H9 (cell line): ENCODE measurements at regions not wholly inside any gene's neighbourhood (a gene's known extent, or its start where the extent isn't known, plus 50 kb on each side); places are given as distances from the start of the nearest gene placed in this dataset.
"Not testable (repeated sequence)": the region's sequence is repeated elsewhere in the genome, so short reads cannot be mapped to it uniquely, and the experiment has no call there.

Experiments
- DNase-seq: peaks from one replicate; pipeline ENCODE4 v3.0.0-alpha.2; 2017
- H2AFZ ChIP-seq: one replicate; pipeline ENCODE4 v1.6.1; 2013; ENCODE audit warnings: mild to moderate bottlenecking, low read length, control low read depth, moderate library complexity
- H2AK5ac ChIP-seq: 2 replicates; pipeline ENCODE4 v1.6.1; 2013; ENCODE audit warnings: low read length, control low read depth, mixed read lengths; ENCODE audit not compliant: insufficient read length
- H2BK120ac ChIP-seq: one replicate; pipeline ENCODE4 v1.6.1; 2013; ENCODE audit warnings: low read depth, mild to moderate bottlenecking, low read length, control low read depth, inconsistent platforms; ENCODE audit not compliant: poor library complexity, severe bottlenecking
- H2BK12ac ChIP-seq: 2 replicates; pipeline ENCODE4 v1.6.1; 2013; ENCODE audit warnings: low read length, control low read depth, mixed read lengths, low read depth; ENCODE audit not compliant: insufficient read length
- H2BK15ac ChIP-seq: 2 replicates; pipeline ENCODE4 v1.6.1; 2013; ENCODE audit warnings: low read depth, low read length, control low read depth
- H2BK20ac ChIP-seq: one replicate; pipeline ENCODE4 v1.6.1; 2013; ENCODE audit warnings: low read depth, mild to moderate bottlenecking, low read length, control low read depth, inconsistent platforms; ENCODE audit not compliant: poor library complexity, severe bottlenecking
- H2BK5ac ChIP-seq: 2 replicates; pipeline ENCODE4 v1.6.1; 2013; ENCODE audit warnings: low read length, control low read depth, mixed read lengths; ENCODE audit not compliant: insufficient read length
- H3K14ac ChIP-seq: 2 replicates; pipeline ENCODE4 v1.6.1; 2013; ENCODE audit warnings: low read length, control low read depth; ENCODE audit not compliant: insufficient read depth
- H3K18ac ChIP-seq: 2 replicates; pipeline ENCODE4 v1.6.1; 2013; ENCODE audit warnings: low read depth, mild to moderate bottlenecking, mixed read lengths, low read length, control low read depth; ENCODE audit not compliant: insufficient read length
- H3K23ac ChIP-seq: 2 replicates; pipeline ENCODE4 v1.6.1; 2013; ENCODE audit warnings: low read length, control low read depth, mixed read lengths, low read depth; ENCODE audit not compliant: insufficient read length
- H3K23me2 ChIP-seq: 2 replicates; pipeline ENCODE4 v1.6.1; 2013; ENCODE audit warnings: low read depth, mild to moderate bottlenecking, mixed read lengths, low read length, control low read depth; ENCODE audit not compliant: insufficient read length, poor library complexity, severe bottlenecking
- H3K27ac ChIP-seq: 2 replicates; pipeline ENCODE4 v1.5.1; 2013; ENCODE audit warnings: low read length, control low read depth, mixed read lengths, low read depth; ENCODE audit not compliant: insufficient read length
- H3K27me3 ChIP-seq: 2 replicates; pipeline ENCODE4 v1.6.1; 2013; ENCODE audit warnings: low read length, control low read depth, inconsistent platforms; ENCODE audit not compliant: insufficient read depth
- H3K4ac ChIP-seq: 2 replicates; pipeline ENCODE4 v1.6.1; 2013; ENCODE audit warnings: low read depth, mild to moderate bottlenecking, control low read depth, inconsistent platforms, low read length, moderate library complexity
- H3K4me1 ChIP-seq: 2 replicates; pipeline ENCODE4 v1.6.1; 2013; ENCODE audit warnings: low read length, control low read depth, inconsistent platforms; ENCODE audit not compliant: insufficient read depth
- H3K4me2 ChIP-seq: 2 replicates; pipeline ENCODE4 v1.6.1; 2013; ENCODE audit warnings: low read length, control low read depth, mixed read lengths; ENCODE audit not compliant: insufficient read length, insufficient read depth
- H3K56ac ChIP-seq: 2 replicates; pipeline ENCODE4 v1.6.1; 2013; ENCODE audit warnings: low read depth, mild to moderate bottlenecking, mixed read lengths, low read length, control low read depth; ENCODE audit not compliant: insufficient read length
- H3K79me1 ChIP-seq: 2 replicates; pipeline ENCODE4 v1.6.1; 2013; ENCODE audit warnings: low read depth, mild to moderate bottlenecking, moderate library complexity, low read length, control low read depth, inconsistent platforms; ENCODE audit not compliant: insufficient read depth, poor library complexity, severe bottlenecking
- H3K79me2 ChIP-seq: 2 replicates; pipeline ENCODE4 v1.6.1; 2013; ENCODE audit warnings: low read length, control low read depth, inconsistent platforms; ENCODE audit not compliant: insufficient read depth
- H3K9ac ChIP-seq: 2 replicates; pipeline ENCODE4 v1.6.1; 2013; ENCODE audit warnings: low read length, control low read depth, mixed read lengths; ENCODE audit not compliant: insufficient read length; ENCODE audit errors: extremely low read depth
- H3K9me3 ChIP-seq: one replicate; pipeline ENCODE4 v1.6.1; 2013; ENCODE audit warnings: low read depth, low read length, inconsistent platforms; ENCODE audit not compliant: control insufficient read depth
- H3T11ph ChIP-seq: one replicate; pipeline ENCODE4 v1.6.1; 2013; ENCODE audit warnings: mild to moderate bottlenecking, low read length, control low read depth, inconsistent platforms
- H4K20me1 ChIP-seq: one replicate; pipeline ENCODE4 v1.6.1; 2013; ENCODE audit not compliant: control insufficient read depth, insufficient read length, insufficient read depth
- H4K5ac ChIP-seq: 2 replicates; pipeline ENCODE4 v1.6.1; 2013; ENCODE audit warnings: low read depth, mild to moderate bottlenecking, mixed read lengths, low read length, control low read depth; ENCODE audit not compliant: insufficient read length
- H4K8ac ChIP-seq: replicated peaks from 2 replicates; pipeline ENCODE4 v1.6.1; 2013; ENCODE audit warnings: low read length, control low read depth, mixed read lengths, low read depth; ENCODE audit not compliant: insufficient read length
- H4K91ac ChIP-seq: 2 replicates; pipeline ENCODE4 v1.6.1; 2013; ENCODE audit warnings: low read depth, mild to moderate bottlenecking, moderate library complexity, mixed read lengths, low read length, control low read depth; ENCODE audit not compliant: insufficient read length
- H3K27ac Mint-ChIP-seq, 3 experiments: 2 replicates in 2 of 3; 3 replicates in 1 of 3; pipeline ENCODE4 v1.8.0; 2020 to 2021; ENCODE audit warnings: mixed read lengths in 3 of 3, mild to moderate bottlenecking in 1 of 3, moderate library complexity in 1 of 3
- H3K27me3 Mint-ChIP-seq: 2 replicates; pipeline ENCODE4 v1.8.0; 2021; ENCODE audit warnings: low read depth, mild to moderate bottlenecking, moderate library complexity, mixed read lengths
- H3K36me3 Mint-ChIP-seq, 3 experiments: 2 replicates in 2 of 3; 3 replicates in 1 of 3; pipeline ENCODE4 v1.8.0; 2020 to 2021; ENCODE audit warnings: low read depth in 3 of 3, mixed read lengths in 3 of 3; ENCODE audit not compliant: insufficient read depth in 1 of 3
- H3K4me1 Mint-ChIP-seq, 2 experiments: 2 replicates each; pipeline ENCODE4 v1.8.0; 2020; ENCODE audit warnings: mixed read lengths in 2 of 2
- H3K4me3 Mint-ChIP-seq, 2 experiments: 2 replicates in 1 of 2; 3 replicates in 1 of 2; pipeline ENCODE4 v1.8.0; 2020 to 2021; ENCODE audit warnings: mild to moderate bottlenecking in 2 of 2, mixed read lengths in 2 of 2, moderate library complexity in 1 of 2
- H3K9me3 Mint-ChIP-seq, 2 experiments: 2 replicates in 1 of 2; 3 replicates in 1 of 2; pipeline ENCODE4 v1.8.0; 2020; ENCODE audit warnings: mild to moderate bottlenecking in 2 of 2, mixed read lengths in 2 of 2, moderate library complexity in 1 of 2
- WGBS: extraction: QIAGEN DNeasy Blood & Tissue Kit; methylation state at CpG from one replicate; pipeline ENCODE4 v1.1.7; 2013; ENCODE audit warnings: missing lambda C conversion rate, low lambda C conversion rate, mixed read lengths; ENCODE audit not compliant: insufficient read length; ENCODE audit errors: extremely low coverage; 5-methylcytosine and 5-hydroxymethylcytosine counted together
- TF ChIP-seq, protein P1 (sequence below): fragments of 200-600 bp; sonication (generic); conservative IDR thresholded peaks from 3 replicates; pipeline ENCODE4 v1.8.0; 2021; ENCODE audit warnings: antibody characterized with exemption, mild to moderate bottlenecking

DNA sequence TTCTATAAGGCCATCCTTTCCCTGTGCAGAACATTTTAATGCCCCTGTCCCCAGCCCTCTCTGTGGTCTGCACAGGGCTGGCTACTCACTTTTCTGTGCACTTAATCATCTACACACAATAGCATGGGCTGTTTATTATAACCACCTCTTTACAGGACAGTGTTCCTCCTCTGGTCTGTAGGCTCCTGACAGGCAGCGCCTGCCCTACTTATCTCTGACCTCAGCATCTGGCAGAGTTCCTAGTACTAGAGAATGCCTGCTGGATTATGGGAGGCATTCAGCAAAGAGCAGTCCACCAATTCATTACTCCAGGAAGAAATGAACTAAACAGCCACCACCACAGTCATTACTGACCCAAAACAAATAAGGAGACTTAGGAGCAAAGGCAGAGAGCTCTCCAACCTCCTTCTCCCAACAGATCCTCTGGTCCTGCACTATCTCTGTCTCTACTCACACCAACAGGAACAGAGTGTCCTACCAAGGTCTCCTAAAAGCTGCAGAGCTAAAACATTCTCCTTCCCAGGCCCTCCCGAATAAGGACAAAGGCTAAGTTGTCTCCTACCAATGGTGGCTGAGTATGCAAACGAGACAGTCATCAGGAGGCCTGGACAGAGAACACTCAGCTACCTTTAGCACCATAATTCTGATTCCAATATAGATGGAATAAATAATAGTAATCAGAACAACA lies 279.2 kb downstream of the QDPR start:
- no peak overlapping the region for H2BK15ac ChIP-seq
- no peak overlapping the region for H2AFZ ChIP-seq
- H3K27me3 ChIP-seq: no peaks in the 10 kb centered on the region
- no peak overlapping the region for H2BK120ac ChIP-seq
- H3K36me3 Mint-ChIP-seq: no peaks in the 10 kb centered on the region; a peak in 2 of 7 replicates
- no peak overlapping the region for H2BK12ac ChIP-seq
- H3K27ac ChIP-seq: no peak overlapping the region
- H4K20me1 ChIP-seq: no peaks in the 10 kb centered on the region
- no peak overlapping the region for H3K4me3 Mint-ChIP-seq
- H2BK20ac ChIP-seq: no peak overlapping the region
- no peak overlapping the region; a peak in 1 of 7 replicates for H3K27ac Mint-ChIP-seq
- no peaks in the 10 kb centered on the region for H3K79me1 ChIP-seq
- no peaks in the 10 kb centered on the region; a peak in 2 of 5 replicates for H3K9me3 Mint-ChIP-seq
- H3K4me2 ChIP-seq: no peak overlapping the region
- H3K4me1 ChIP-seq: no peaks in the 10 kb centered on the region
- no peaks in the 10 kb centered on the region for H3K79me2 ChIP-seq
- no peak overlapping the region for H3K4ac ChIP-seq
- no peak overlapping the region for H2AK5ac ChIP-seq
- no peak overlapping the region for H3T11ph ChIP-seq
- no peak overlapping the region for H3K23ac ChIP-seq
- no peak overlapping the region for H3K56ac ChIP-seq
- no peak overlapping the region for H4K91ac ChIP-seq
- H3K4me1 Mint-ChIP-seq: peaks cover 12% of the 10 kb centered on the region in 2 experiments
- no CpG with 5 or more reads among the region's 3 CpGs for WGBS
- no peaks in the 10 kb centered on the region; the same call in 1 of the 2 replicates for H3K27me3 Mint-ChIP-seq
- H2BK5ac ChIP-seq: no peak overlapping the region
- TF ChIP-seq, protein P1, sequence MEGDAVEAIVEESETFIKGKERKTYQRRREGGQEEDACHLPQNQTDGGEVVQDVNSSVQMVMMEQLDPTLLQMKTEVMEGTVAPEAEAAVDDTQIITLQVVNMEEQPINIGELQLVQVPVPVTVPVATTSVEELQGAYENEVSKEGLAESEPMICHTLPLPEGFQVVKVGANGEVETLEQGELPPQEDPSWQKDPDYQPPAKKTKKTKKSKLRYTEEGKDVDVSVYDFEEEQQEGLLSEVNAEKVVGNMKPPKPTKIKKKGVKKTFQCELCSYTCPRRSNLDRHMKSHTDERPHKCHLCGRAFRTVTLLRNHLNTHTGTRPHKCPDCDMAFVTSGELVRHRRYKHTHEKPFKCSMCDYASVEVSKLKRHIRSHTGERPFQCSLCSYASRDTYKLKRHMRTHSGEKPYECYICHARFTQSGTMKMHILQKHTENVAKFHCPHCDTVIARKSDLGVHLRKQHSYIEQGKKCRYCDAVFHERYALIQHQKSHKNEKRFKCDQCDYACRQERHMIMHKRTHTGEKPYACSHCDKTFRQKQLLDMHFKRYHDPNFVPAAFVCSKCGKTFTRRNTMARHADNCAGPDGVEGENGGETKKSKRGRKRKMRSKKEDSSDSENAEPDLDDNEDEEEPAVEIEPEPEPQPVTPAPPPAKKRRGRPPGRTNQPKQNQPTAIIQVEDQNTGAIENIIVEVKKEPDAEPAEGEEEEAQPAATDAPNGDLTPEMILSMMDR: no peak
- no peak for DNase-seq
- no peaks in the 10 kb centered on the region for H3K9me3 ChIP-seq
- no peak overlapping the region for H3K9ac ChIP-seq
- no peak overlapping the region for H3K14ac ChIP-seq
- no peak overlapping the region for H4K8ac ChIP-seq
- H3K18ac ChIP-seq: no peak overlapping the region
- H3K23me2 ChIP-seq: no peaks in the 10 kb centered on the region
- no peak overlapping the region for H4K5ac ChIP-seq

DNA sequence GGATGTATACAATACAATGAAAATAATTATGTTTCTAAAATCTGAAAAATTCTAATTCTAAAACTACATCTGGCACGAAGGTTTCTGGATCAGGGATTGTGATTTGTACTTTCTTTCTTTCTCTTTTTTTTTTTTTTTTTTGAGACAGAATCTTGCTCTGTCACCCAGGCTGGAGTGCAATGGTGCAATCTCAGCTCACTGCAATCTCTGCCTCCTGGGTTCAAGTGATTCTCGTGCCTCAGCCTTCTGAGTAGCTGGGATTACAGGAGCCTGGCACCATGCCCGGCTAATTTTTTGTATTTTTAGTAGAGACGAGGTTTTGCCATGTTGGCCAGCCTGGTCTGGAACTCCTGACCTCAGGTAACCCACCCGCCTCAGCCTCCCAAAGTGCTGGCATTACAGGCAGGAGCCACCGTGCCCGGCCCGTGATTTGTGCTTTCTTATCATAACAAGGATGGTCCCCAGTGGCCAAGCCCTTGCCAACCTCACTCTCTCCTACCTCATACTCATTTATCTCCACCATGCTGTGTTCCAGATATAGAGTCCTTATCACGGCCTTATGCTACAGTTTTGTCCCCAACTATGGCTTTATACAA lies 279.9 kb downstream of the QDPR start:
- H3K79me1 ChIP-seq, H3K4me2 ChIP-seq, H2BK120ac ChIP-seq, H3K27me3 Mint-ChIP-seq, H3K18ac ChIP-seq, H2BK15ac ChIP-seq, H2AFZ ChIP-seq, DNase-seq, H2AK5ac ChIP-seq, H3K14ac ChIP-seq, H3T11ph ChIP-seq, H2BK20ac ChIP-seq, H4K8ac ChIP-seq, H4K20me1 ChIP-seq, H3K36me3 Mint-ChIP-seq, H3K4me1 ChIP-seq, H4K5ac ChIP-seq, H3K23me2 ChIP-seq, H3K56ac ChIP-seq, H2BK5ac ChIP-seq, H3K23ac ChIP-seq, H3K4ac ChIP-seq, H3K27ac ChIP-seq, H3K27ac Mint-ChIP-seq, H3K4me3 Mint-ChIP-seq, H3K9me3 ChIP-seq, H3K9ac ChIP-seq, H3K79me2 ChIP-seq, H4K91ac ChIP-seq, H3K27me3 ChIP-seq, H2BK12ac ChIP-seq, H3K9me3 Mint-ChIP-seq: not testable (repeated sequence)
- WGBS: no CpG with 5 or more reads among the region's 9 CpGs
- H3K4me1 Mint-ChIP-seq: peaks cover 12% of the 10 kb centered on the region in 2 experiments
